Natural killer cell treated with Interleukin-12 subunit alpha and Interleukin-12 subunit beta and Interleukin-15 and Interleukin-18, amount 100 ng/mL, for 72 hours (primary cell): ENCODE measurements at regions not wholly inside any gene's neighbourhood (a gene's known extent, or its start where the extent isn't known, plus 50 kb on each side); places are given as distances from the start of the nearest gene placed in this dataset.

Experiments
- ATAC-seq, 2 donors: fragments of 150-1000 bp; cut with Tn5 transposase in 1 of 2; sonication (Bioruptor Pico), chemical (Tn5 transposase) in 1 of 2; 2 replicates each; pipeline ENCODE4 v1.10.0; 2021
- DNase-seq: peaks from one replicate; pipeline ENCODE4 v3.0.0; 2022; ENCODE audit warnings: low spot score
- H3K27ac Mint-ChIP-seq, 2 donors: 1 replicate in 1 of 2; 2 replicates in 1 of 2; pipeline ENCODE4 v1.8.0; 2022; ENCODE audit warnings: mixed read lengths in 2 of 2, mild to moderate bottlenecking in 1 of 2, moderate library complexity in 1 of 2
- H3K27me3 Mint-ChIP-seq, 2 donors: 1 replicate in 1 of 2; 2 replicates in 1 of 2; pipeline ENCODE4 v1.8.0; 2022; ENCODE audit warnings: mixed read lengths in 2 of 2
- H3K36me3 Mint-ChIP-seq: one replicate; pipeline ENCODE4 v1.8.0; 2022; ENCODE audit warnings: mixed read lengths
- H3K4me1 Mint-ChIP-seq, 2 donors: 1 replicate in 1 of 2; 2 replicates in 1 of 2; pipeline ENCODE4 v1.8.0; 2022; ENCODE audit warnings: low read depth in 2 of 2, mixed read lengths in 2 of 2, mild to moderate bottlenecking in 1 of 2
- H3K4me3 Mint-ChIP-seq: one replicate; pipeline ENCODE4 v1.8.0; 2022; ENCODE audit warnings: mixed read lengths
- H3K9me3 Mint-ChIP-seq: 2 replicates; pipeline ENCODE4 v1.8.0; 2022; ENCODE audit warnings: mixed read lengths

GRCh38 chr4:64497491-64497890, 88.2 kb upstream of the TECRL start:
- Mint-ChIP-seq H3K27ac (no peak overlapping the region), H3K9me3 (peaks cover 8% of the 10 kb centered on the region), H3K4me3 (no peak overlapping the region), H3K4me1 (no peaks in the 10 kb centered on the region), H3K27me3 (no peaks in the 10 kb centered on the region), H3K36me3 (no peaks in the 10 kb centered on the region)
- DNase-seq = no peak
- no peak for ATAC-seq

DNA sequence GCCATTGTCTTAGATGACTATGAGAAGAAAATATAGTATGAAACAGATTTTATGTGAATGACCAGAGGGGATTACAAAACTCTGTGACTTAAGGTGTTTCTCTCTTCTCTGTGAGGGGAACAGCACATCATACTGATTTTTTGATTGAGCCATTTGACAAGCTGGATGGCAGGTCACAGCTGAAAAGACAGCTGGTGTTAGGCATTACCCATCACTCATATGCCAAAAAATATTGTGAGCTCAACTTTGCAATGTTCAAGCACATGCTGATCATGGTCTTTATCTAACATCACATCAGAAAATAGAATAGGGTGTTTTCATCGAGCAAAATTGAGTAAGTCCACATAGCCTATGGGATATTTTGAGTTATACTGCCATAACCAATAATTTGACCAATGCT, 86.7 kb upstream of the TECRL start:
- H3K4me3 Mint-ChIP-seq = no peak overlapping the region
- peaks cover 13% of the 10 kb centered on the region for H3K9me3 Mint-ChIP-seq
- no peak overlapping the region for H3K27ac Mint-ChIP-seq
- no peaks in the 10 kb centered on the region for H3K27me3 Mint-ChIP-seq
- DNase-seq = no peak
- H3K36me3 Mint-ChIP-seq = no peaks in the 10 kb centered on the region
- no peaks in the 10 kb centered on the region for H3K4me1 Mint-ChIP-seq
- no peak for ATAC-seq

DNA sequence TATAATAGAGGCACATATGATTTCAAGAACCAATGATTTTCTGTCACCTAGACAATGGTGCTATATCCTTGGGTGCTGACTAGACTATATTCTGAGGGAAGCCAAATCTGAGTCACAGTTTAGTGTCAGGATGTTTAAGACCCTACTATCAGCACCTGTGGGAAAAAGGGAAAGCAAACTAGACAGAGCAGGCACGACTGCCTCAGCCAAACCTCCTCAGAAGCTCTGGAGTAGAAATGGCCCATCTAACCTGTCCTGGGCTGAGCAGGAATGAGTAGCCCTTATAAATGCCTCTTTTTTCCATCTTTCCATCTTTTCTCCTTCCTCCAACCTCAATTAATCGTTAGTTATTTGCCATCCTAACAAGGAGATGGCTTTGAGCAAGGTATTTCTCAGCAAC, 80.4 kb upstream of the TECRL start:
- H3K27me3 Mint-ChIP-seq = no peaks in the 10 kb centered on the region
- no peak for DNase-seq
- peaks cover 16% of the 10 kb centered on the region for H3K9me3 Mint-ChIP-seq
- ATAC-seq = no peak
- no peaks in the 10 kb centered on the region for H3K36me3 Mint-ChIP-seq
- no peaks in the 10 kb centered on the region for H3K4me1 Mint-ChIP-seq
- H3K4me3 Mint-ChIP-seq = no peak overlapping the region
- H3K27ac Mint-ChIP-seq = no peak overlapping the region

DNA sequence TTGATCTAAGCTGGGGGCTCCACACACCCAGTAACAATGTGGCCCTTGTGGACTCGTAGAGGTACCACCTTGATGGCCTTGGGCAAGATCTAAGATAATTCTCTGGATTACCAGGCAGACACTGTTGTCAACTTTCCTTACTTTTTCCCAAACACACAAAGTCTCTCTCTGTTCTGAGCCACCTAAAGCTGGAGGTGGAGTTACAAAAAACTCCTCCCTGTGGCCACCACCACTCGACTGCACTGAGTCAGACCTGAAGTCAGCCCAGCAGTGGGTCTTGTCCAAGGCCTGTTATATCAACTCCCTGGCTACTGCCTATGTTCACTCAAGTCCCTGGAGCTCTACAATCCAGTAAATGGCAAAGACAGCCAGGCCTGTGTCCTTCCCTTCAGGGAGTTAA, 70.1 kb upstream of the TECRL start:
- Mint-ChIP-seq H3K4me1 (no peaks in the 10 kb centered on the region), H3K36me3 (no peaks in the 10 kb centered on the region), H3K27ac (no peak overlapping the region), H3K4me3 (no peak overlapping the region), H3K27me3 (no peaks in the 10 kb centered on the region), H3K9me3 (peaks cover 13% of the 10 kb centered on the region)
- DNase-seq = no peak
- no peak for ATAC-seq

DNA sequence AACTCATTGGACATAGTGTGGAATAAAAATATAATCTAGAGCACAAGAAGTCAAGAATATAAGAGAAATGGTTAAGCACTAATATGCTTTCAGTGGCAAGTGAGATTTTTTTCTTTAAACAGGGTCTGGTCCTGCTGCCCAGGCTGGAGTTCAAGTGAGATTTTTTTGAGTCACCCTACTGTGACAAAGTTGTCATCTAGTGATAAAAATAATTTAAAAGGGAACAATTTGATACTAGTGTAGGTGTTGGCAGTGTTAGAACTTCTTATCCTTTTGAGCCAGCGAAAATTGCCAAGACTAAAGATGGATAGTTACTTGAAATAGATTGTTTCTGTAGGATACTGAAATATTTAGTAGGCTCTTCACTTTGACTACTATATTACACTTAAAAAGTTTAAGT, 67.9 kb upstream of the TECRL start:
- Mint-ChIP-seq H3K9me3 (peaks cover 8% of the 10 kb centered on the region), H3K27me3 (no peaks in the 10 kb centered on the region), H3K4me3 (no peak overlapping the region), H3K4me1 (no peaks in the 10 kb centered on the region), H3K36me3 (no peaks in the 10 kb centered on the region), H3K27ac (no peak overlapping the region)
- DNase-seq (no peak), ATAC-seq (no peak)

DNA sequence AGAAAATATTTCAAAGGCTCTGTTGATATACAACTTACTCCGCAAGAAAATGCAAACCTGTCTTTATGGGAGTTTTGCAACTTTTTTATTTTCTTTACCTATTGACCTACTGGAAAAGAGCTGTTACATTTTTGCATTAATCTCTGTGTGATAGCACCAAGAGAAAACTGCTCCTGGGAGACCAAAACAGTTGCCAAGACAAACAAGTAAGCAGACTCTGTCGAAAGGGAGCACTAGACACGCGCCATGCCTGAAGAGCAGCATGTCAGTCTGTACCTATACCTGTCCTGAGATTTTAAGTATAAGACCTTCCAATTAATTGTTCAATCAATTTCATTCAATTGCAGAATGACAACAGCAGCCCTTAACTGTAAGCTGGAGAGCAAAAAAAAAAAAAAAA, 56.0 kb upstream of the TECRL start:
- H3K36me3 Mint-ChIP-seq = peaks cover 4% of the 10 kb centered on the region
- no peaks in the 10 kb centered on the region for H3K4me1 Mint-ChIP-seq
- H3K4me3 Mint-ChIP-seq = no peak overlapping the region
- ATAC-seq (no peak), DNase-seq (no peak)
- peaks cover 7% of the 10 kb centered on the region for H3K9me3 Mint-ChIP-seq
- H3K27me3 Mint-ChIP-seq = no peaks in the 10 kb centered on the region
- no peak overlapping the region for H3K27ac Mint-ChIP-seq

DNA sequence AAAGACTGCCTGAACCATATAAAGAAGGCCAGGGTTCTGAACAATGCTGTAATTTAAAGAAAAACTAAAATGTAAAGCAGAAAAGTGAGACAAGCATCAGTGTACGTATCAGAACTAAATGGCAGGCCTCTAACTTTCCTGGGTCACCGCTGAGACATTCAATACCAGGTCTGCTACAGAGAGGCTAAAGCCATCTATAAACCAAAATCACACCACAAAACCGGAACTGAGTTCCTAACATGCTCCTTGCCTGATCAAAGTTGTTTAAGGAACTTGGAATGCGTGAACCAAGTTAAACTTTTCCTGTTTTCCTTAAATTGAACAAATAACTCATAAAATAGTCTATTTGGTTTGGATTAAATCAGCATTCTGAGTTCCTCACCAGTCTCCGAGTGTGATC, 55.3 kb upstream of the TECRL start:
- no peaks in the 10 kb centered on the region for H3K4me1 Mint-ChIP-seq
- H3K27ac Mint-ChIP-seq = no peak overlapping the region
- H3K36me3 Mint-ChIP-seq = peaks cover 4% of the 10 kb centered on the region
- DNase-seq (no peak), ATAC-seq (no peak)
- peaks cover 5% of the 10 kb centered on the region for H3K9me3 Mint-ChIP-seq
- H3K27me3 Mint-ChIP-seq = no peaks in the 10 kb centered on the region
- no peak overlapping the region for H3K4me3 Mint-ChIP-seq
